HEK293 (cell line): ENCODE measurements at regions not wholly inside any gene's neighbourhood (a gene's known extent, or its start where the extent isn't known, plus 50 kb on each side); places are given as distances from the start of the nearest gene placed in this dataset.

ENCODE experiments used
- ATF2 ChIP-seq: fragments of 450-650 bp; formaldehyde crosslinking; IDR thresholded peaks from 2 replicates; pipeline ENCODE4 v1.5.1; 2016; ENCODE audit warnings: missing biosample characterization, missing genetic modification characterization, low read depth
- CTCF ChIP-seq: fragments of 450-650 bp; formaldehyde crosslinking; IDR thresholded peaks from 2 replicates; pipeline ENCODE4 v1.5.1; 2016; ENCODE audit warnings: missing biosample characterization, missing genetic modification characterization
- INSM2 ChIP-seq: fragments of 450-650 bp; formaldehyde crosslinking; IDR thresholded peaks from 2 replicates; pipeline ENCODE4 v1.5.1; 2016; ENCODE audit warnings: missing biosample characterization, missing genetic modification characterization
- ZFP41 ChIP-seq: fragments of 450-650 bp; formaldehyde crosslinking; IDR thresholded peaks from 2 replicates; pipeline ENCODE4 v1.5.1; 2016; ENCODE audit warnings: missing biosample characterization, missing genetic modification characterization, borderline replicate concordance
- ZNF132 ChIP-seq: fragments of 450-650 bp; formaldehyde crosslinking; IDR thresholded peaks from 2 replicates; pipeline ENCODE4 v1.5.1; 2017; ENCODE audit warnings: missing biosample characterization, missing genetic modification characterization, borderline replicate concordance
- ZNF426 ChIP-seq: fragments of 450-650 bp; formaldehyde crosslinking; IDR thresholded peaks from 2 replicates; pipeline ENCODE4 v1.5.1; 2017; ENCODE audit warnings: missing biosample characterization, missing genetic modification characterization, mild to moderate bottlenecking, inconsistent platforms, moderate library complexity
- ZNF558 ChIP-seq: fragments of 450-650 bp; formaldehyde crosslinking; IDR thresholded peaks from 2 replicates; pipeline ENCODE4 v1.5.1; 2016; ENCODE audit warnings: missing biosample characterization, missing genetic modification characterization

- TF ChIP-seq ZNF426 (tag by site-specific recombination): no peak
- TF ChIP-seq ATF2 (tag by site-specific recombination): no peak
- no peak for TF ChIP-seq INSM2
- no peak for TF ChIP-seq ZNF558 (tag by site-specific recombination)
- TF ChIP-seq ZFP41 (tag by site-specific recombination): no peak
- TF ChIP-seq CTCF: no peak
- no peak for TF ChIP-seq ZNF132 (tag by site-specific recombination)
Measured at GRCh38 chrX:144715337-144715736, 532.0 kb upstream of the SPANXN1 start.
